ENCODE measurements at regions not wholly inside any gene's neighbourhood (a gene's known extent, or its start where the extent isn't known, plus 50 kb on each side); places are given as distances from the start of the nearest gene placed in this dataset.

- no peak for ATAC-seq (ENCODE audit: low FRiP score in 2 of 2)
- H3K4me1 ChIP-seq, result no peaks in the 10 kb centered on the region
- 72 to 73% methylated on average over 7 to 9 of the region's 9 CpGs for WGBS, 2 donors
- no peaks in the 10 kb centered on the region for H3K9me3 ChIP-seq
- no peak for DNase-seq
- TF ChIP-seq POLR2AphosphoS5 (IDR thresholded peaks at IDR 0.05) (no peak), POLR2A (IDR thresholded peaks at IDR 0.05) (no peak), CTCF (IDR thresholded peaks at IDR 0.05) (no peak)
- no peaks in the 10 kb centered on the region for H3K36me3 ChIP-seq
- no peaks in the 10 kb centered on the region for H3K27me3 ChIP-seq
- H3K27ac ChIP-seq, result no peak overlapping the region
- no peak overlapping the region for H3K4me3 ChIP-seq
Measured at GRCh38 chr1:30407865-30408580, 315.4 kb downstream of the MATN1 start.

- H3K4me3 ChIP-seq, result no peak overlapping the region
- H3K9me3 ChIP-seq, result no peaks in the 10 kb centered on the region
- H3K4me1 ChIP-seq, result no peaks in the 10 kb centered on the region
- H3K27ac ChIP-seq, result no peak overlapping the region
- no peaks in the 10 kb centered on the region for H3K36me3 ChIP-seq
- no peak for DNase-seq
- no peaks in the 10 kb centered on the region for H3K27me3 ChIP-seq
- TF ChIP-seq POLR2A (IDR thresholded peaks at IDR 0.05) (no peak), POLR2AphosphoS5 (IDR thresholded peaks at IDR 0.05) (no peak), CTCF (IDR thresholded peaks at IDR 0.05) (no peak), EP300 (IDR thresholded peaks at IDR 0.05) (no peak)
- WGBS, 2 donors, result 43 to 49% methylated on average over 14 to 18 of the region's 18 CpGs
- no peak for ATAC-seq (ENCODE audit: low FRiP score in 2 of 2)
Measured at GRCh38 chr1:30406996-30407864, 316.2 kb downstream of the MATN1 start.

GRCh38 chr1:30405631-30406212 lies 317.7 kb downstream of the MATN1 start:
- WGBS, 2 donors, result 75 to 90% methylated on average over 1 to 8 of the region's 8 CpGs
- no peak overlapping the region for H3K27ac ChIP-seq
- TF ChIP-seq CTCF (IDR thresholded peaks at IDR 0.05) (no peak), POLR2A (IDR thresholded peaks at IDR 0.05) (no peak), POLR2AphosphoS5 (IDR thresholded peaks at IDR 0.05) (no peak), EP300 (IDR thresholded peaks at IDR 0.05) (no peak)
- ATAC-seq (ENCODE audit: low FRiP score in 2 of 2), result no peak
- H3K27me3 ChIP-seq, result no peaks in the 10 kb centered on the region
- no peaks in the 10 kb centered on the region for H3K9me3 ChIP-seq
- H3K36me3 ChIP-seq, result no peaks in the 10 kb centered on the region
- no peak overlapping the region for H3K4me3 ChIP-seq
- H3K4me1 ChIP-seq, result no peaks in the 10 kb centered on the region
- no peak for DNase-seq

- H3K27ac ChIP-seq, result no peak overlapping the region
- WGBS, 2 donors, result 58 to 66% methylated on average over 2 to 4 of the region's 4 CpGs
- H3K36me3 ChIP-seq, result no peaks in the 10 kb centered on the region
- no peak for DNase-seq
- H3K4me3 ChIP-seq, result no peak overlapping the region
- H3K27me3 ChIP-seq, result no peaks in the 10 kb centered on the region
- no peak for ATAC-seq (ENCODE audit: low FRiP score in 2 of 2)
- no peaks in the 10 kb centered on the region for H3K4me1 ChIP-seq
- no peaks in the 10 kb centered on the region for H3K9me3 ChIP-seq
- no peak for TF ChIP-seq CTCF (IDR thresholded peaks at IDR 0.05)
- no peak for TF ChIP-seq POLR2AphosphoS5 (IDR thresholded peaks at IDR 0.05)
- TF ChIP-seq POLR2A (IDR thresholded peaks at IDR 0.05), result no peak
- TF ChIP-seq EP300 (IDR thresholded peaks at IDR 0.05), result no peak
Measured at GRCh38 chr1:30405081-30405480, 318.3 kb downstream of the MATN1 start.

Measured in upper lobe of left lung (tissue), 6 donors.